SH-SY5Y (cell line): ENCODE measurements at regions not wholly inside any gene's neighbourhood (a gene's known extent, or its start where the extent isn't known, plus 50 kb on each side); places are given as distances from the start of the nearest gene placed in this dataset.

ENCODE experiments used
- GATA2 ChIP-seq: IDR thresholded peaks from 2 replicates; pipeline ENCODE4 v1.6.1; 2011; ENCODE audit warnings: mild to moderate bottlenecking, low read depth, low read length
- GATA3 ChIP-seq: IDR thresholded peaks from 2 replicates; pipeline ENCODE4 v1.6.1; 2011; ENCODE audit warnings: low read depth, mild to moderate bottlenecking, low read length, moderate library complexity

DNA sequence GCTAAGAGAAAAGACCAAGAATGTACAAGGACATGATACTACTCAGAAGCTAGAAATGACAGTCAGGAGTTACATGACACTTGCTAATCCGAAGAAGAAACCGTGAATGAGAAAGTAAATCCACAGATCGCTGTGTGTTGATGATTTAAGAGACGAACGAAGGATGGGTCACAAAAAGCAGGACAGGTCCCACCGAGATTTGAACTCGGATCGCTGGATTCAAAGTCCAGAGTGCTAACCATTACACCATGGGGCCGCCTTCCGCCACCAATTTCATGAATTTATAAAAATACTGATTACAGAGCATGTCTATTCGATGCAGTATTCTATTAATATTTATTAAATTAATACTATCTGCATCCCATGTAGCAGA lies 54.0 kb upstream of the BTN3A2 start:
- no peak for TF ChIP-seq GATA3
- no peak for TF ChIP-seq GATA2
